ENCODE measurements at regions not wholly inside any gene's neighbourhood (a gene's known extent, or its start where the extent isn't known, plus 50 kb on each side); places are given as distances from the start of the nearest gene placed in this dataset.

- TF ChIP-seq POLR2A (IDR thresholded peaks at IDR 0.05) (no peak), CTCF (IDR thresholded peaks at IDR 0.05) (no peak), POLR2AphosphoS5 (IDR thresholded peaks at IDR 0.05) (no peak)
Observed at GRCh38 chr4:155572106-155572703, 94.4 kb upstream of the GUCY1A1 start.
